Trophoblast cell (in vitro differentiated cells and primary cell): ENCODE measurements at regions not wholly inside any gene's neighbourhood (a gene's known extent, or its start where the extent isn't known, plus 50 kb on each side); places are given as distances from the start of the nearest gene placed in this dataset.

ENCODE experiments used
- DNase-seq, 2 donors: peaks; one replicate each; pipeline ENCODE4 v3.0.0-alpha.2; 2016
- H2AFZ ChIP-seq: 2 replicates; pipeline ENCODE4 v1.6.1; 2013; ENCODE audit warnings: low read length, moderate library complexity, mild to moderate bottlenecking; ENCODE audit not compliant: insufficient read depth, poor library complexity
- H2AK5ac ChIP-seq: 2 replicates; pipeline ENCODE4 v1.6.1; 2013; ENCODE audit warnings: mild to moderate bottlenecking, low read length
- H2BK120ac ChIP-seq: 2 replicates; pipeline ENCODE4 v1.6.1; 2013; ENCODE audit warnings: low read length, mild to moderate bottlenecking, moderate library complexity; ENCODE audit not compliant: insufficient read depth, poor library complexity
- H2BK12ac ChIP-seq: 2 replicates; pipeline ENCODE4 v1.6.1; 2013; ENCODE audit warnings: mild to moderate bottlenecking, low read length, moderate library complexity
- H2BK5ac ChIP-seq: 2 replicates; pipeline ENCODE4 v1.6.1; 2013; ENCODE audit warnings: low read length, low read depth, moderate library complexity, mild to moderate bottlenecking; ENCODE audit not compliant: poor library complexity
- H3K14ac ChIP-seq: 2 replicates; pipeline ENCODE4 v1.6.1; 2013; ENCODE audit warnings: mild to moderate bottlenecking, low read length
- H3K18ac ChIP-seq: 2 replicates; pipeline ENCODE4 v1.6.1; 2013; ENCODE audit warnings: mild to moderate bottlenecking, low read length
- H3K23ac ChIP-seq: 2 replicates; pipeline ENCODE4 v1.6.1; 2013; ENCODE audit warnings: low read length
- H3K27ac ChIP-seq: 2 replicates; pipeline ENCODE4 v1.5.1; 2013; ENCODE audit warnings: low read depth, mild to moderate bottlenecking, inconsistent platforms, low read length, moderate library complexity
- H3K27me3 ChIP-seq: 2 replicates; pipeline ENCODE4 v1.6.1; 2013; ENCODE audit warnings: inconsistent platforms, mild to moderate bottlenecking, low read length, moderate library complexity; ENCODE audit not compliant: insufficient read depth
- H3K36me3 ChIP-seq, 2 experiments: 1 replicate in 1 of 2; 2 replicates in 1 of 2; pipeline ENCODE4 v1.6.1; 2013; ENCODE audit warnings: low read length in 2 of 2, mild to moderate bottlenecking in 2 of 2, moderate library complexity in 1 of 2; ENCODE audit not compliant: insufficient read depth in 2 of 2, control insufficient read depth in 1 of 2
- H3K4ac ChIP-seq: 2 replicates; pipeline ENCODE4 v1.6.1; 2013; ENCODE audit warnings: low read depth, mild to moderate bottlenecking, low read length, moderate library complexity
- H3K4me1 ChIP-seq, 2 experiments: 1 replicate in 1 of 2; 2 replicates in 1 of 2; pipeline ENCODE4 v1.6.1; 2013; ENCODE audit warnings: low read length in 2 of 2, mild to moderate bottlenecking in 2 of 2, moderate library complexity in 1 of 2; ENCODE audit not compliant: insufficient read depth in 2 of 2, control insufficient read depth in 1 of 2
- H3K4me2 ChIP-seq: 2 replicates; pipeline ENCODE4 v1.6.1; 2013; ENCODE audit warnings: inconsistent platforms, mild to moderate bottlenecking, low read length, moderate library complexity
- H3K4me3 ChIP-seq: 2 replicates; pipeline ENCODE4 v1.5.1; 2013; ENCODE audit warnings: mild to moderate bottlenecking, low read depth, low read length, inconsistent platforms
- H3K79me1 ChIP-seq: one replicate; pipeline ENCODE4 v1.6.1; 2013; ENCODE audit warnings: low read length
- H3K79me2 ChIP-seq: 2 replicates; pipeline ENCODE4 v1.6.1; 2013; ENCODE audit warnings: low read length, mild to moderate bottlenecking; ENCODE audit not compliant: control insufficient read depth, insufficient read depth, poor library complexity
- H3K9ac ChIP-seq: 2 replicates; pipeline ENCODE4 v1.6.1; 2013; ENCODE audit warnings: mild to moderate bottlenecking, low read length
- H3K9me3 ChIP-seq: 2 replicates; pipeline ENCODE4 v1.6.1; 2013; ENCODE audit warnings: low read depth, mild to moderate bottlenecking, control low read depth, inconsistent platforms, low read length; ENCODE audit not compliant: insufficient read depth
- H4K12ac ChIP-seq: 2 replicates; pipeline ENCODE4 v1.6.1; 2013; ENCODE audit warnings: low read depth, mild to moderate bottlenecking, low read length, moderate library complexity
- H4K8ac ChIP-seq: 2 replicates; pipeline ENCODE4 v1.6.1; 2013; ENCODE audit warnings: low read depth, mild to moderate bottlenecking, low read length, moderate library complexity
- H4K91ac ChIP-seq: one replicate; pipeline ENCODE4 v1.6.1; 2013; ENCODE audit warnings: low read depth, mild to moderate bottlenecking, low read length, moderate library complexity
- WGBS: extraction: QIAGEN DNeasy Blood & Tissue Kit; methylation state at CpG from one replicate; pipeline ENCODE4 v1.1.7; 2013; ENCODE audit warnings: missing lambda C conversion rate; ENCODE audit not compliant: insufficient read length, insufficient coverage; ENCODE audit errors: extremely low coverage; 5-methylcytosine and 5-hydroxymethylcytosine counted together

GRCh38 chr10:44105696-44106095 lies 279.2 kb downstream of the CXCL12 start:
- Histone ChIP-seq H3K9me3 (no peaks in the 10 kb centered on the region), H3K23ac (no peak overlapping the region), H3K14ac (no peak overlapping the region), H3K18ac (no peak overlapping the region), H2AFZ (no peak overlapping the region), H2BK12ac (no peak overlapping the region), H3K27me3 (no peaks in the 10 kb centered on the region), H3K4me1 (peaks cover 6 to 9% of the 10 kb centered on the region in 2 experiments), H4K12ac (no peak overlapping the region), H4K91ac (no peak overlapping the region), H3K4ac (no peak overlapping the region), H3K36me3 (no peaks in the 10 kb centered on the region), H2AK5ac (no peak overlapping the region), H3K4me2 (no peak overlapping the region), H4K8ac (no peak overlapping the region), H2BK120ac (no peak overlapping the region), H3K9ac (no peak overlapping the region), H3K4me3 (no peak overlapping the region), H3K27ac (no peak overlapping the region), H3K79me1 (peaks cover 4% of the 10 kb centered on the region), H2BK5ac (no peak overlapping the region), H3K79me2 (peaks cover 2% of the 10 kb centered on the region)
- WGBS, result no CpG with 5 or more reads among the region's 4 CpGs
- no peak for DNase-seq

GRCh38 chr10:44102726-44103255 lies 282.1 kb downstream of the CXCL12 start:
- H3K4me3 ChIP-seq, result no peak overlapping the region
- peak overlapping the region; percentile 100 for H2BK120ac ChIP-seq
- no peak for DNase-seq

GRCh38 chr10:44101082-44101481 lies 283.8 kb downstream of the CXCL12 start:
- no peaks in the 10 kb centered on the region for H3K36me3 ChIP-seq
- H4K12ac ChIP-seq, result no peak overlapping the region
- H3K9ac ChIP-seq, result no peak overlapping the region
- no peak overlapping the region for H3K4me2 ChIP-seq
- no peak overlapping the region for H2BK120ac ChIP-seq
- no peak overlapping the region for H3K23ac ChIP-seq
- no peak for DNase-seq
- H3K4ac ChIP-seq, result no peak overlapping the region
- H3K4me1 ChIP-seq, result peaks cover 6 to 9% of the 10 kb centered on the region in 2 experiments
- H3K14ac ChIP-seq, result no peak overlapping the region
- H4K91ac ChIP-seq, result no peak overlapping the region
- no peak overlapping the region for H2AK5ac ChIP-seq
- no peaks in the 10 kb centered on the region for H3K9me3 ChIP-seq
- H2AFZ ChIP-seq, result no peak overlapping the region
- H4K8ac ChIP-seq, result no peak overlapping the region
- no peak overlapping the region for H2BK5ac ChIP-seq
- no peak overlapping the region for H3K18ac ChIP-seq
- no peak overlapping the region for H3K4me3 ChIP-seq
- no CpG with 5 or more reads among the region's 1 CpG for WGBS
- peaks cover 2% of the 10 kb centered on the region for H3K79me2 ChIP-seq
- no peaks in the 10 kb centered on the region for H3K27me3 ChIP-seq
- H2BK12ac ChIP-seq, result no peak overlapping the region
- no peak overlapping the region for H3K27ac ChIP-seq
- peaks cover 4% of the 10 kb centered on the region for H3K79me1 ChIP-seq

More at GRCh38 chr10:44102726-44103255, 282.1 kb downstream of the CXCL12 start:
- Histone ChIP-seq H3K23ac (no peak overlapping the region), H3K4me2 (no peak overlapping the region), H3K4ac (peak overlapping the region; percentile 95), H3K79me2 (peaks cover 2% of the 10 kb centered on the region), H4K8ac (peak overlapping the region; percentile 90), H4K91ac (peak overlapping the region; percentile 99), H3K18ac (peak overlapping the region; percentile 95), H3K27me3 (no peaks in the 10 kb centered on the region), H3K4me1 (peaks cover 6 to 9% of the 10 kb centered on the region in 2 experiments), H2AFZ (peak overlapping the region; percentile 90), H3K9me3 (no peaks in the 10 kb centered on the region), H2BK5ac (peak overlapping the region; percentile 99), H3K79me1 (peaks cover 4% of the 10 kb centered on the region), H4K12ac (peak overlapping the region; percentile 90), H3K14ac (peak overlapping the region; percentile 99), H2AK5ac (peak overlapping the region; percentile 100), H3K9ac (no peak overlapping the region), H3K27ac (peak overlapping the region; percentile 87), H2BK12ac (peak overlapping the region; percentile 89), H3K36me3 (no peaks in the 10 kb centered on the region)
- WGBS, result no CpG with 5 or more reads among the region's 5 CpGs

GRCh38 chr10:44099511-44099910 lies 285.4 kb downstream of the CXCL12 start:
- Histone ChIP-seq H3K4me2 (no peak overlapping the region), H3K27ac (no peak overlapping the region), H2BK5ac (no peak overlapping the region), H3K9me3 (no peaks in the 10 kb centered on the region), H3K9ac (no peak overlapping the region), H3K14ac (no peak overlapping the region), H2BK12ac (no peak overlapping the region), H4K91ac (no peak overlapping the region), H3K4ac (no peak overlapping the region), H3K18ac (no peak overlapping the region), H3K4me1 (peaks cover 6 to 9% of the 10 kb centered on the region in 2 experiments), H2BK120ac (no peak overlapping the region), H3K4me3 (no peak overlapping the region), H3K27me3 (no peaks in the 10 kb centered on the region), H3K79me2 (peaks cover 2% of the 10 kb centered on the region), H4K8ac (no peak overlapping the region), H2AK5ac (no peak overlapping the region), H2AFZ (no peak overlapping the region), H3K79me1 (peaks cover 4% of the 10 kb centered on the region), H3K23ac (no peak overlapping the region), H3K36me3 (no peaks in the 10 kb centered on the region), H4K12ac (no peak overlapping the region)
- DNase-seq, result no peak
- WGBS, result no CpG with 5 or more reads among the region's 2 CpGs
